Stimulated activated naive B cell treated with anti-CD40 and anti-IgM and Interleukin-4, amounts not matched to agents 10 μg/mL and 1 μg/mL and 100 μg/mL, for 72 hours (primary cell): ENCODE measurements at regions not wholly inside any gene's neighbourhood (a gene's known extent, or its start where the extent isn't known, plus 50 kb on each side); places are given as distances from the start of the nearest gene placed in this dataset.

ENCODE experiments used
- ATAC-seq, 2 donors: fragments of 150-1000 bp; cut with Tn5 transposase; replicated peaks; 2 replicates each; pipeline ENCODE4 v1.10.0; 2021; ENCODE audit warnings: moderate library complexity in 1 of 2
- DNase-seq: peaks from one replicate; pipeline ENCODE4 v3.0.0; 2021
- H3K27ac Mint-ChIP-seq: one replicate; pipeline ENCODE4 v1.8.0; 2022; ENCODE audit warnings: mild to moderate bottlenecking, mixed read lengths
- H3K27me3 Mint-ChIP-seq, 2 donors: one replicate each; pipeline ENCODE4 v1.8.0; 2022; ENCODE audit warnings: mixed read lengths in 2 of 2
- H3K36me3 Mint-ChIP-seq, 2 donors: one replicate each; pipeline ENCODE4 v1.8.0; 2022; ENCODE audit warnings: mixed read lengths in 2 of 2, mild to moderate bottlenecking in 1 of 2
- H3K4me1 Mint-ChIP-seq, 2 donors: one replicate each; pipeline ENCODE4 v1.8.0; 2022; ENCODE audit warnings: mixed read lengths in 2 of 2, mild to moderate bottlenecking in 1 of 2
- H3K4me3 Mint-ChIP-seq, 2 donors: one replicate each; pipeline ENCODE4 v1.8.0; 2022; ENCODE audit warnings: mild to moderate bottlenecking in 2 of 2, mixed read lengths in 2 of 2, moderate library complexity in 1 of 2
- H3K9me3 Mint-ChIP-seq, 2 donors: one replicate each; pipeline ENCODE4 v1.8.0; 2022; ENCODE audit warnings: mixed read lengths in 2 of 2, mild to moderate bottlenecking in 1 of 2

DNA sequence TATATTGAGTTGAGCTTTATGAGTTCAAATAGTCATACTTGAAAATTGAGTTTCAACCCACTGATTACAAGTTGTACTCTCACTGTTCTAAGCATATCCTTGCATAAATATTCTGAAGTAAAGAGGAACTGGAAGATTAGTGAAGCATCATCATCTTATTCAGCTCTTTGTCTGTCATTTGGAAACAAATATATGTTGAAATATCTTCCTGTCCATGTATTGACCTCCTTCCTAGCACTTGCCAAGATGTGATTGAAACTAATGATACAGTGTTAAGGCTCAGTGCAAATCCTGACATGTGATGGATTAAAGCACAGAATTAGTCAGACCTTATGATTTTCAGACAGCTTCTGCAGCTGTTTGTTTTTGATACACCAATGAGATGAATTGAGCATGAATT, 434.3 kb downstream of the TBC1D32 start:
- no peaks in the 10 kb centered on the region for H3K36me3 Mint-ChIP-seq
- peaks cover 3 to 7% of the 10 kb centered on the region in 2 donors for H3K4me1 Mint-ChIP-seq
- H3K27ac Mint-ChIP-seq, result no peak overlapping the region
- peaks cover 0 to 4% of the 10 kb centered on the region in 2 donors for H3K9me3 Mint-ChIP-seq
- ATAC-seq (peak; percentile 69 to 82), DNase-seq (no peak)
- no peak overlapping the region for H3K4me3 Mint-ChIP-seq
- no peaks in the 10 kb centered on the region for H3K27me3 Mint-ChIP-seq

DNA sequence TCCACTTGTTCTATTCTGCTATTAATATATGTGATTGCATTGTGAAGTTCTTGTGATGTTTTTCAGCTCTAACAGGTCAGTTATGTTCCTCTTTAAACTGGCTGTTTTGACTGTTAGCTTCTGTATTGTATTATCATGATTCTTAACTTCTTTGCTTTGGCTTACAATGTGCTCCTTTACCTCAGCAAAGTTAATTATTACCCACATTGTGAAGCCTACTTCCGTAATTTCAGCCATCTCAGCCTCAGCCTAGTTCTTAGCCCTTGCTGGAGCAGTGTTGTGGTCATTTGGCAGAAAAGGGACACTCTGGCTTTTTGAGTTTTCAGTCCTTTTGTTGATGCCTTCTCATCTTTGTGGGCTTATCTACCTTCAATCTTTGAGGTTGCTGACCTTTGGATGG, 440.2 kb downstream of the TBC1D32 start:
- Mint-ChIP-seq H3K4me3 (no peak overlapping the region), H3K36me3 (no peaks in the 10 kb centered on the region), H3K27ac (no peak overlapping the region), H3K9me3 (peaks cover 17 to 19% of the 10 kb centered on the region in 2 donors), H3K27me3 (peaks cover 0 to 2% of the 10 kb centered on the region in 2 donors), H3K4me1 (peaks cover 0 to under 1% of the 10 kb centered on the region in 2 donors)
- DNase-seq (no peak), ATAC-seq (no peak)

DNA sequence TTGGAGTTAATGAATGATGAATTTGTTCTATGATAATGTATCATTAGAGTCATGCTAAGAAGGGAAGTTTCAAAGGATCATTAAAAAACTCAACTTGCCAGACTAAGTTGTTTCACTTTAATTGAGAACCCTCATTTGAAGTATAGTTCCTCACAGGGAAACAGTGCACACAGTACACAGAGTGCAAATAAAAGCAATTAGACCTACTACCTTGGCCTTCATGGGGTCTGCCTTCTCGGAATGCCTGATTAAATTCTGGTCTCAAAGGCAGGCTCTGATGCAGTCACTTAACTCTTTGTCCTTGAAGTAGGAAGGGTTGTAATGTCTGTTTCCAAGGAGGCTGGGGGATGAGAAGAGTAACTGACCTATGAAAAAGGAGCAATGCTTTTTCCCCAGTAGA, 457.3 kb downstream of the TBC1D32 start:
- Mint-ChIP-seq H3K4me1 (peaks cover 3 to 14% of the 10 kb centered on the region in 2 donors), H3K36me3 (no peaks in the 10 kb centered on the region), H3K4me3 (no peak overlapping the region), H3K27ac (no peak overlapping the region), H3K9me3 (peaks cover 4 to 6% of the 10 kb centered on the region in 2 donors), H3K27me3 (no peaks in the 10 kb centered on the region)
- ATAC-seq, result no peak
- no peak for DNase-seq

DNA sequence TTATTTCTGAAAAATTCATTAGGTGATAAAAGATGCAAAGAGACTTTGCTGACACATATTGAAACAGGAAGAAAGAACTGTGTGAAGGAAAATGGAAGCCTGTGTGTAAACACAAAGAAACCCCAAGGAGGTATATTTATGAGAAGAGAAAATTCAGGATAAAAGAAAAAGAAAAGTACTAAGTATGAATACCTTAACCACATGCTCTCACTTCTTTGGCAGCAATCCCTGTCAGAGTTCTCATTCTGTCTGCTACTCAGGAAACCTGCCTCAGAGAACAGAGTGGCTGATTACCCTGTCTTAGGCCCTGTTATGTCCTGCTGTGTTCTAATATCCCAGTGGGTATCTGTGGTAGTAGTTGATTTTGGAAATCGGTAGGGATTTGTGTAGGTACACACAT, 457.9 kb downstream of the TBC1D32 start:
- Mint-ChIP-seq H3K4me3 (no peak overlapping the region), H3K9me3 (peaks cover 4 to 6% of the 10 kb centered on the region in 2 donors), H3K36me3 (no peaks in the 10 kb centered on the region), H3K4me1 (peaks cover 3 to 14% of the 10 kb centered on the region in 2 donors), H3K27ac (no peak overlapping the region), H3K27me3 (no peaks in the 10 kb centered on the region)
- no peak for DNase-seq
- ATAC-seq, result peak; percentile 63 to 69

DNA sequence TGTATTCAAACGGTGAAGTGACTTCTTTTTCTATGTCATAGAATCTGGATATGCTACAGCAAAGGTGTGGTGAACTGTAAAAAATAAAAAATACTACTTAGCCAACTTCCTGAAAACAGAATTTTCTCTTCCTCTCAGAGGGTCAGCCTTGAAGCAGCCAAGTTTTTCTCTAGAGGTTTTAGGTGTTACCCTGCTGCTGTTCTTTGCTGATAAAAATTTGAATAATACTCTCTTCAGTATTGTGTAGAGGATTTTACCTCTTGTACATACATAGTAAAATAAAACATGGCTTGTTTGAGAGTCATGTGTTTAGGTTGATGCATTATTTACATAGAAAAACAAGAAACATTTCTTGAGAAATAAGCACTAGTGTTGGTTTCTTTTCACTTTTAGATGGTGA, 458.4 kb downstream of the TBC1D32 start:
- no peak overlapping the region for H3K27ac Mint-ChIP-seq
- no peak for DNase-seq

DNA sequence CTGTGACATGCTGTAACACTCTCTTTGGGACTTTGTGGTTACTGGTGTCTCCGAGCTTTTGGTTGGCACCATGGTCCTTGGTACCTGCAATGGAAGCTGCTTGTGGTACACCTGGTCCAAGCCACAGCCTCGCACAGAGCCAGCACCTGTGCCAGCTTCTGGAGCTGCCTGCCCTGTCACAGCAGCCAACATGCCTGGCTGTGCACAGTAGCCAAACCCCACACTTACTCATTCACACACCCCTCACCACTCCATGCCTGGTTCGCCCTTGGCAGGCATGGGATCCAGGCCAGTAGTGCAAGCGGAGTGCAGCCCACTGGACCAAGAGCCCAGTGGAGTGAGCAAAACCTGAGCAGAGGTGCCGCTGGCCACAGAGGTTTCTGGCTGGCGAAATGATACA, 459.9 kb downstream of the TBC1D32 start:
- Mint-ChIP-seq H3K27me3 (no peaks in the 10 kb centered on the region), H3K9me3 (peaks cover 4 to 6% of the 10 kb centered on the region in 2 donors), H3K4me1 (peaks cover 3 to 14% of the 10 kb centered on the region in 2 donors), H3K27ac (no peak overlapping the region), H3K4me3 (no peak overlapping the region), H3K36me3 (no peaks in the 10 kb centered on the region)
- ATAC-seq (no peak), DNase-seq (no peak)

More for the DNA sequence above, 458.4 kb downstream of the TBC1D32 start:
- H3K4me1 Mint-ChIP-seq, result peaks cover 3 to 14% of the 10 kb centered on the region in 2 donors
- H3K9me3 Mint-ChIP-seq, result peaks cover 4 to 6% of the 10 kb centered on the region in 2 donors
- H3K4me3 Mint-ChIP-seq, result no peak overlapping the region
- no peaks in the 10 kb centered on the region for H3K36me3 Mint-ChIP-seq
- no peaks in the 10 kb centered on the region for H3K27me3 Mint-ChIP-seq
- ATAC-seq, result peak; percentile 73 to 78

DNA sequence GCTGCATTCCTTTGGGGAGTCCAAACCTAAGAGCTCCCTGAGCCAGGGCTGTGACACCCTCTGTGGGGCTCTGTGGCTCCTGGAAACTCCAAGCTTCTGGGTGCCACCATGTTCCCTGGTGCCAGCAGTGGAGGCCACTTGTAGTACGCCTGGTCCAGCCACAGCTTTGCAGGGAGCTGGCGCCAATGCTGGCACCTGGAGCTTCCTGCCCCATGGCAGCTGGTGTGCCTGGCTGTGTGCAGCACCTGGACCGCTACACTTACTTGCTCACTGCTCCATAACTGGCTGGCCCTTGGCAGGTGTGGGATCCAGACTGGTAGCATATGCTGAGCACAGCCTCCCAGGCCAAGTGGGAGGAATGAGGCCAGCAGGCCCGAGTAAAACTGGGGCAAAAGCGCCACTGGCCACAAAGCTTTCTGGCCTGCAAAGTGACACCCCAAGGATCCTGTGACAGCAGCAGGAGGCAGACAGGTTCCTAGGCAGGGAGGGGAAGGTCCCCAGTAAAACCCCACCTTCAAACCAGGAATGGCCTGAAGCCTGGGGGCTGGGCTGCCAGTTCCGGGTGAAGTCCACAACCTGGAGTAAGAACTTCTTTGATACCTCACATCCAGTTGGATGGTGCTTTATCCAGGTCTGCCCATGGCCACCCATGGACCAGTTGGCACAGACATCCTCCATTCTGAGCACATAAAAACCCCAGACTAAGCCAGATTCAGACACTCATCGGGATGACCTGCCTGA, 461.0 kb downstream of the TBC1D32 start:
- H3K36me3 Mint-ChIP-seq, result no peaks in the 10 kb centered on the region
- ATAC-seq, result no peak
- DNase-seq, result no peak
- H3K4me3 Mint-ChIP-seq, result no peak overlapping the region
- H3K27ac Mint-ChIP-seq, result no peak overlapping the region
- no peaks in the 10 kb centered on the region for H3K27me3 Mint-ChIP-seq
- peaks cover 3 to 14% of the 10 kb centered on the region in 2 donors for H3K4me1 Mint-ChIP-seq
- peaks cover 4 to 6% of the 10 kb centered on the region in 2 donors for H3K9me3 Mint-ChIP-seq

DNA sequence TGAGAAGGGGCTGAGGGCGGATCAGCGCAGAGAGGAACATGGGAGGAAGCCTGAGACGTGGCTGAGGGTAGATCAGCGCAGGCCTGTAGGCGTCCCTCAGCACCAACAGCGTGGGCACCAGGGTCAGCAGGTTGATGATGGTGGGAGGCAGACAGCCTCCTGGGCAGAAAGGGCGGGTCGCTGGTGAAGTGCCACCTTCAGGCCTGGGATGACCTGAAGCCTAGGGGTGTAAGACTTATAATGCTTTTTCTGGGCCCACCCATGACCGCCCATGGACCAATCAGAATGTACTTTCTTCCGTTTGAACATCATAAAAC, 462.1 kb downstream of the TBC1D32 start:
- DNase-seq (no peak), ATAC-seq (no peak)
- Mint-ChIP-seq H3K27ac (no peak overlapping the region), H3K27me3 (no peaks in the 10 kb centered on the region), H3K36me3 (no peaks in the 10 kb centered on the region), H3K4me1 (peaks cover 3 to 14% of the 10 kb centered on the region in 2 donors), H3K4me3 (no peak overlapping the region), H3K9me3 (peaks cover 0 to 4% of the 10 kb centered on the region in 2 donors)

DNA sequence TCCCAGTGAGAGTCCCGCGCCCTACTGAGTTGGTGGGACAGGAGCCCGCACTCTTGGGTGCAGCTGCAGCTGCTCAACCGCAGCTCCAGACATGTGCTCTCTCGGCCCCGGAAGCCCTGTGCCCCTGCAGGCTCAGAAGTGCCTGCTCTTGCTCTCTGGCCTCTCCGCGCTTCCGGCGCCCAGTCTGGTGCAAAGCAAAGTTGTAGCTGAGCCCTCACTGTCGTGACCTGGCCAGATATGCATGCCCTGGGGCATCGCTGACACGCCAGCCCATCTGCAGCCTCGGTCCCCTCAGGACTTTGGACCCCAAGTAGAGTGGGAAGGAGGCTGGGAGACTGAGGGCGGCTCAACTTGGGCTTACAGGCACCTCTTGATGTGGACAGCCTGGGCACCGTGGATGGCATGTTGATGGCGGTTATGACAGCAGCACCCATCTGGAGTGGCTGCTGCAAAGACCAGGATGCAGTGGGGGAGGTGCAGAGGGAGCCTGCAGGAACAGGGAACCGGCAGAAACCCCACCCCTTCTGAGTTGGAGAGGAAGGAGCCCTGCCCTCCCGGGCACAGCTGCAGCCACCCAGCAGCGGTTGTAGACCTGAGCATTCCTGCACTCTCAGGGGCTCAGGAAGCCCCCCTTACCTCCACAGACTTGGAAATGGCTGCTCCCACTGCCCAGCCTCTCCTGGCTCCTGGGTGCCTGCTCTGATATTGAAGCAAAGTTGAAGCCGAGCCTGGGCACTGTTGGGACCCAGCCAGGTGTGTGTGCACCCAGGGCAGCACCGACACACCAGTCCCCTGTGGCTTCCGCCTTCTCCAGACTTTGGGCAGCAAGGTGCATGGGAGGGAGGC, 462.6 kb downstream of the TBC1D32 start:
- peaks cover 0 to 4% of the 10 kb centered on the region in 2 donors for H3K9me3 Mint-ChIP-seq
- peaks cover 1 to 11% of the 10 kb centered on the region in 2 donors for H3K4me1 Mint-ChIP-seq
- no peak overlapping the region for H3K4me3 Mint-ChIP-seq
- no peaks in the 10 kb centered on the region for H3K27me3 Mint-ChIP-seq
- no peaks in the 10 kb centered on the region for H3K36me3 Mint-ChIP-seq
- H3K27ac Mint-ChIP-seq, result peak overlapping the region; percentile 22
- no peak for ATAC-seq
- DNase-seq, result no peak

DNA sequence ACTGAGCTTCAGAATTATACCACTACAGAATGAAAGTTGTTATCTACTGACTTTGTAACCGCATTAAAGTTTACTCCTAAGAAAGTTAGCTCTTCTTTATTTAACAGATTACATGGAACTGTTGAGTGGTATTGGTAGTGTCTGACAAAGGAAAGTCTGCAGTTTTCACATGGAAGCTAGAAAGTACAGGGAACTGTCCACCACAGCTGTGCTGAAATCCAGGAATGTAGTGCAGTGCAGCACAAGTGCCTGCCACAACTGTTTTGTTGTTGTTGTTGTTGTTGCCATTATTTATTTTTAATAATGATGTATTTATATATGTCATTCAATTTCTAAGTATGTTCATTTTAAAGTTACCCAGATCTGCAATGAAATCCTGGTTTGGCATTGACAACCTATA, 464.9 kb downstream of the TBC1D32 start:
- no peaks in the 10 kb centered on the region for H3K36me3 Mint-ChIP-seq
- ATAC-seq (no peak), DNase-seq (no peak)
- no peak overlapping the region for H3K27ac Mint-ChIP-seq
- no peak overlapping the region for H3K4me3 Mint-ChIP-seq
- no peaks in the 10 kb centered on the region for H3K4me1 Mint-ChIP-seq
- no peaks in the 10 kb centered on the region for H3K27me3 Mint-ChIP-seq
- peaks cover 0 to 4% of the 10 kb centered on the region in 2 donors for H3K9me3 Mint-ChIP-seq

DNA sequence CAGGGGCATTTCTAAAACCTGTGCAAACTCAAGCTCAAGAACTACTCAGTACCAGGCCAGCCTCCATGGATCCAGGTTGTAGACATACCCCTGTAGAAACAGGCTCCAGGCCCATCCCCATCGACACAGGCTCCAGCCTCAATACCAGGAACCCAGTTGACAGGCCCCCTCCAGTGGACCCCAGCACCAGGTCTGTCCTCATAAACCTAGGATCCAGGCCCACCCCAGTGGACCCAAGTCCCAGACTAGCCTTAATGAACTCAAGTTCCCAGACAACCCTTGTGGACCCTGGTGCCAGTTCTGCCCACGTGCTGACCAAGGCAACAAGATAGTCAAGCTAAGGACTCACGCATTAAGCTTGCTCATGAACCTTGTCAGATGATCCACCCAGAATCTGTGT, 476.9 kb downstream of the TBC1D32 start:
- DNase-seq (no peak), ATAC-seq (no peak)
- Mint-ChIP-seq H3K4me1 (no peaks in the 10 kb centered on the region), H3K27me3 (no peaks in the 10 kb centered on the region), H3K4me3 (no peak overlapping the region), H3K27ac (no peak overlapping the region), H3K9me3 (no peaks in the 10 kb centered on the region), H3K36me3 (no peaks in the 10 kb centered on the region)

DNA sequence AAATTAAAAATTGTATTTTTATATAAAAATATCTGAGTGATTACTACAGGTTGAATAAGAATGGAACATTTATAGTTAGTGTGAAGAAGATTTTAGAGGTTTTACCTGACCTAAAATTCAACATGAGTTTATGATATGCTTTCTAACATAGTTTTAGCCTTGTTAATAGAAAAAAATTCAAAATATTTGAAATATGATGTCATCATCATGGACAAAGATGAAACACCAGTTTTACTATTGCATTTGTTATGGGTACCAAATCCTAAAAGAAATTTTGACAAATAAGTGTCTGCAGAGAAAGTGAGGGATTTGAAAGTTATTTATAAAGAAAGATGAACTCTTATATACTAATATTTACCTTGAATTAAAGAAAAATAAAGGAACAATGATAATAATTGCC, 479.7 kb downstream of the TBC1D32 start:
- Mint-ChIP-seq H3K27ac (no peak overlapping the region), H3K4me1 (no peaks in the 10 kb centered on the region), H3K36me3 (no peaks in the 10 kb centered on the region), H3K27me3 (no peaks in the 10 kb centered on the region), H3K4me3 (no peak overlapping the region), H3K9me3 (peaks cover 0 to 1% of the 10 kb centered on the region in 2 donors)
- DNase-seq (no peak), ATAC-seq (no peak)

DNA sequence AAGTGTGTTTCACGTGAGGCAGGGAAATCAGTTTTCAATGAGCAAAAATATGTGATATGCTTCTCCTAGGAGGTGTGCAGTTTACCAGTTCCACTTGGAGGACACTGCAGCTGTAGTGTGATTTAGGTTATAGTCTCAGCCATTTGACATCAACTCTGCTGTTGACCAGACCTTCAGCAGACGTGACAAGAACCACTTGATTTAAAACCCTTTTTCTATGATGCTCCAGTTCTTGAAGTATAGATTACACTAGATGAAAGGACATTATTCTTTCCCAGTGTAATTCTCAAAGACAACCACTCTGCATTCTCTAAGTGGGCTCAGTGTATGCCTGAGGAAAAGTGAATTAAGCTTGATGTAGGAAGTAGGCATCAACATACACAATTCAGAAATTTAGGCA, 480.8 kb downstream of the TBC1D32 start:
- ATAC-seq, result no peak
- H3K36me3 Mint-ChIP-seq, result no peaks in the 10 kb centered on the region

DNA sequence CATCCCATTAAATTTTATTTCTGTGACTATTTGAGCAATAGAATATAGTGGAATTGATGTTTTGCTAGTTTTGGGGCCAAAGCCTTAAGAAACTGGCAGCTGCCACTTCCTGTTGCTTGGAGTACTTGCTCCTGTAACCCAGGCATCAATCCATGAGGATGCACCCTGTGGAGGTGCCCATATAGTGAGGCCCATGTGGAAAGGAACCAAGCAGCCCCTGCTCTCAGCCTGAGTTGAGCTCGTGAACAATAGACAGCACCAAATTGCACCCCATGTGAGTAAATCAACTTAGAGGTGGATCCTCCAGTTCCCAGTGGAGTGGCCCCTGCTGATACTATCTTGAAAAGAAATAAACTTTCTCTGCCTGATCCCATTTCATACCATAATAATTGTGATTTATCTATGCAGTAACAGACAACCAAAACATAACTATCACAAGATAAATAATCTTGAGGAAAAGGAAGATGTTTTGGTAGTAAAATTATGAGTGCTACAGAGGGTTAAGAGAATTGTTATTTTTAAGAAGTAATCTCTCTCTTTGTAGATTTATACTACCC, 481.9 kb downstream of the TBC1D32 start:
- no peaks in the 10 kb centered on the region for H3K4me1 Mint-ChIP-seq
- ATAC-seq, result no peak
- H3K27me3 Mint-ChIP-seq, result no peaks in the 10 kb centered on the region
- H3K4me3 Mint-ChIP-seq, result no peak overlapping the region
- peaks cover 0 to 1% of the 10 kb centered on the region in 2 donors for H3K9me3 Mint-ChIP-seq
- no peaks in the 10 kb centered on the region for H3K36me3 Mint-ChIP-seq
- no peak for DNase-seq
- H3K27ac Mint-ChIP-seq, result no peak overlapping the region

More for the DNA sequence above, 480.8 kb downstream of the TBC1D32 start:
- H3K27ac Mint-ChIP-seq, result no peak overlapping the region
- no peak for DNase-seq
- no peaks in the 10 kb centered on the region for H3K27me3 Mint-ChIP-seq
- H3K9me3 Mint-ChIP-seq, result peaks cover 0 to 1% of the 10 kb centered on the region in 2 donors
- no peaks in the 10 kb centered on the region for H3K4me1 Mint-ChIP-seq
- no peak overlapping the region for H3K4me3 Mint-ChIP-seq
